ENCODE measurements at regions not wholly inside any gene's neighbourhood (a gene's known extent, or its start where the extent isn't known, plus 50 kb on each side); places are given as distances from the start of the nearest gene placed in this dataset.
"Not testable (repeated sequence)": the region's sequence is repeated elsewhere in the genome, so short reads cannot be mapped to it uniquely, and the experiment has no call there.

- TF ChIP-seq CTCF (IDR thresholded peaks at IDR 0.05) = no peak
- no peak for DNase-seq (ENCODE audit: low spot score)
- Histone ChIP-seq H3K27ac (no peak overlapping the region), H3K4me3 (no peak overlapping the region)
These were observed 503.6 kb upstream of the SYT4 start for GRCh38 chr18:43780782-43781340.

GRCh38 chr18:43785158-43785557 lies 507.9 kb upstream of the SYT4 start:
- Histone ChIP-seq H3K4me3 (no peak overlapping the region), H3K27ac (no peak overlapping the region)
- DNase-seq (ENCODE audit: low spot score) = no peak
- no peak for TF ChIP-seq CTCF (IDR thresholded peaks at IDR 0.05)

DNA sequence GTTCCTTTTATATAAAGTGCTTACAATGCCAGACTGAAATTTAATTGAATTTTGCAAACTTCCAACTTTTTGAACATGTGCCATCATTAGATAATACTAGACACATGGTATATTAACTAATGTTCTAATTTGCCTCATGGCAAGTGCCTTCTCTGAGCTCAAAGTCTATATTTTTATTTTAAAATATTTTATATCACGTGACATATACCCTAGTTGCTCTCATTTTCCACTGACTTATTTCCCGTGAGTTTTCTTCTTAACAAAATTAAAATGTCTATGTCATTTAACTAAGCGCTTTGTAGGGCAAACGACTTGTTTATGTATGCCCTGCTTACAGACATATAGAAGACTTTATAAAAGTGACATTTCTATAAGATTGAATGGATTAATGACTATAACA lies 509.6 kb upstream of the SYT4 start:
- DNase-seq (ENCODE audit: low spot score) = no peak
- H3K4me3 ChIP-seq = no peak overlapping the region
- H3K27ac ChIP-seq = no peak overlapping the region
- TF ChIP-seq CTCF (IDR thresholded peaks at IDR 0.05) = no peak

DNA sequence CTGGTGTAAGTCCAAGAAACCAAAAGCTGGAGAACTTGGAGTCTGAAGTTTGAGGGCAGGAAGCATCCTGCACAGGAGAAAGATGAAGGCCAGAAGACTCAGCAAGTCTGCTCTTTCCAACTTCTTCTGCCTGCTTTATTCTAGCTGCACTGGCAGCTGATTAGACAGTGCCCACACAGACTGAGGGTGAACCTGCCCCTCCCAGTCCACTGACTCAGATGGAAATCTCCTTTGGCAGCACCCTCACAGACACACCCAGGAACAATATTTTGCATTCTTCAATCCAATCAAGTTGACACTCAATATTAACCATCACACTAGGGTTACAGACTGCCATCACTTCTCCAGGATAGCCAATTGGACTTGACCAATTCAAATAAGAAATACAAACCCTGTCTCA lies 510.4 kb upstream of the SYT4 start:
- H3K27ac ChIP-seq; DNase-seq (ENCODE audit: low spot score); H3K4me3 ChIP-seq: not testable (repeated sequence)

GRCh38 chr18:43789234-43790000 lies 512.1 kb upstream of the SYT4 start:
- TF ChIP-seq CTCF (IDR thresholded peaks at IDR 0.05) = no peak
- DNase-seq (ENCODE audit: low spot score) = no peak
- Histone ChIP-seq H3K27ac (no peak overlapping the region), H3K4me3 (no peak overlapping the region)

- DNase-seq (ENCODE audit: low spot score) = no peak
- H3K27ac ChIP-seq = no peak overlapping the region
- TF ChIP-seq CTCF (IDR thresholded peaks at IDR 0.05) = no peak
These were observed 516.6 kb upstream of the SYT4 start for GRCh38 chr18:43793910-43794309.

GRCh38 chr18:43794363-43794762 lies 517.1 kb upstream of the SYT4 start:
- no peak overlapping the region for H3K4me3 ChIP-seq
- H3K27ac ChIP-seq = no peak overlapping the region
- DNase-seq (ENCODE audit: low spot score) = no peak
- TF ChIP-seq CTCF (IDR thresholded peaks at IDR 0.05) = no peak

More at GRCh38 chr18:43793910-43794309, 516.6 kb upstream of the SYT4 start:
- H3K4me3 ChIP-seq = no peak overlapping the region

All from coronary artery (tissue), 2 donors.